ENCODE measurements at regions not wholly inside any gene's neighbourhood (a gene's known extent, or its start where the extent isn't known, plus 50 kb on each side); places are given as distances from the start of the nearest gene placed in this dataset.
"Not testable (repeated sequence)": the region's sequence is repeated elsewhere in the genome, so short reads cannot be mapped to it uniquely, and the experiment has no call there.

GRCh38 chr10:129046065-129046681 is 420.9 kb upstream of the MGMT start:
- no peak for DNase-seq (ENCODE audit: low spot score)

GRCh38 chr10:129046962-129047361 is 420.1 kb upstream of the MGMT start:
- no peak for DNase-seq (ENCODE audit: low spot score)

- no peak for DNase-seq (ENCODE audit: low spot score)
These were observed 419.4 kb upstream of the MGMT start for GRCh38 chr10:129047600-129047999.

DNA sequence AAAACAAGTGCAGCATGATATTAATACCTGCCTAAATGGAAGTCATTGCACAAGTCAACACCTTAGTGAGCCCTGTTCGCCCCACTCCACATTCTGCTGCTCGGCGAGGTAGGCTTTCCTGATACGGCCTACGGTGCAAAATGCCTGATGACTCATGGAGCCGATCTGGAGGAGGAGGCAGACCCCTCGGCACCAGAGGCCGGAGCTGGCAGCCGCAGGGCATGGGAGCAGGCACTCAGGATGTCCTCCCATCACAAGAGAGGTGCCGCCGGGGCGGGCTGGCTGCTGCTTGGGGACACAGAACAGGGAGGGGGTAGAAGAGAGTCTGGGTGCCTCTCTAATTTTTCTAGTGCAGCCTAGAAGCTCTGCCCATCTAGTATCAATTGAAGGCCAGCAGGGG is 418.5 kb upstream of the MGMT start:
- no peak for DNase-seq (ENCODE audit: low spot score)

- DNase-seq (ENCODE audit: low spot score), result no peak
These were observed 417.5 kb upstream of the MGMT start for GRCh38 chr10:129049501-129049900.

- no peak for DNase-seq (ENCODE audit: low spot score)
These were observed 411.8 kb upstream of the MGMT start for GRCh38 chr10:129055225-129055624.

GRCh38 chr10:129055986-129056385 is 411.1 kb upstream of the MGMT start:
- DNase-seq (ENCODE audit: low spot score), result no peak

DNA sequence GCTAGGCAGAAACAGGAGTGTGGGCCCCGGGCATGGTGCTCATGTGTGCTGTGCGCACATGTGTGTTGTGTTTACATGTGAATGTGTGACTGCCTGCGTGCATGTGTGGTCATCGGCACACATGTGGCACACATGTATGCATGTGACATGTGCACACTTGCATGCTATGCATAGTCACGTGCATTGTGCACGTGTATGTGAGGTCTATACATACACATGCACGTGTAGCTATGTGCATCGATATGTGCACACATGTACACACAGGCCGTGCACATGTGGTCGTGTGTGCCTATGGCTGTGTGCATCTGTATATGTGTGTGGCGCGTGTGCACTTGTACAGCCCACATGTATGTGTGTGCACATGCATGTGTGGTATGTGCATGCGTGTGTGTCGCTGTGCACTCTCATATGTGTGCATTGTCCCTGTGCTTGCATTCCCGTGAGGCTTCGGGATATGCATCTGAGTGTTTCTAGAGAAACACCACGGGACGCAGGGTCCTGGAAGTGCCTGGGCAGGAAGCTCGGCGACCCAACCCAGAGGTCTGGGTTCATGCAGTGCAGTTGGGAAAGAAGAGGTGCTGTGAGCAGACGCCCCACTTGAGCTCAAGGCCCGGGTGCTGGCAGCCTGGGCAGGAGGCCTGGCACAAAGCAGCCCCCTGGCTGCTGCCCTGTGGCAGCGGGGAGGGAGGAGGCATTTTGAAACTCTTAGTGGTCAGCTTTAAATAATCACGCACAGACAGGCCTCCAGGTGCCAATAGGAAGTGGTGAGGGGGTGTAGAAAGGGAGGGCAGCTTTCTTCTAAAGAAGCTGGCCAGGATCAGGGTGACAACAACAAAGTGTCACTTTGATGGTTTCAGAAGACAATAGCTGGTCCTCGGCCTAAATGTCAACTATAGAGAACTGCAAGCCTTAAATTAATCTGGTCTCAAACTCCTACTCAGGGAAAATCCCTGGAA is 410.0 kb upstream of the MGMT start:
- DNase-seq (ENCODE audit: low spot score), result no peak

DNA sequence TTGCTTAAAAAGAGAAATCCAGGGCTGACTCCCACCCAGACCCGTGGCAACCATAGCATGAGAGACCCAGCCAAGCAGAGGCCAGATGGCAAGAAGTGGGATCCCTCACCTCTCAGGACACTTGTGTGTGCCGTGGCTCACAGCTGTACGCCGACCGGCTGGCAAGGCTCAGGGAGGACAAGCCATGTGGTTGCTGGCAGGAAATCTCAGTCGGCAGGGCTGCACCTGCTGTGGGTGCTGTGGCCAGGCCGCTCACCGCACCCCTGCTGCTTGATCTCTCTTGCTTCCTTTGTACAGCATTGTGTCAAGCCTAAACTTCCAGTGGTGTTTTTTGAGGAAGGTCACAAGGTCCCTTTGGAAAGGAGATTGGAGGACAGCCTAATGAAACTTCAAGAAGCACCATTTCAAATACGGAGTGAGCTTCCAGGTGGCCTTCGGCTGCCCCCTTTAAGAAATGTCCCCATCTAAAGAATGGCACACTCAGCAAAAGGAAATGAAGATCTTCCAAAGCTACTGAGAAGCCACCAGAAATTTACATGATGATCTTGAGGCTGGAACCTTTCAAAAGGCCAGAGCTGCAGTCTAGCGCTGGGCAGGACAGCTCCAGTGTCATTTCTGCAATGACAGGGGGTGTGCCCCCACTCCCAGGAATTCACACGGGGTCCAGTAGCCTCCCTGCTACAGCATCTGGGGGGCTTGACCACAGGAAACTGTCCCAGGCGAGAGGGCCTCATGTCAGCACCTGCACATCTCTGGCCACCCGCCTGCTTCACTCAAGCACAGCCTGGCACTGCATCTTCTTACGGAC is 409.0 kb upstream of the MGMT start:
- DNase-seq (ENCODE audit: low spot score), result no peak

DNA sequence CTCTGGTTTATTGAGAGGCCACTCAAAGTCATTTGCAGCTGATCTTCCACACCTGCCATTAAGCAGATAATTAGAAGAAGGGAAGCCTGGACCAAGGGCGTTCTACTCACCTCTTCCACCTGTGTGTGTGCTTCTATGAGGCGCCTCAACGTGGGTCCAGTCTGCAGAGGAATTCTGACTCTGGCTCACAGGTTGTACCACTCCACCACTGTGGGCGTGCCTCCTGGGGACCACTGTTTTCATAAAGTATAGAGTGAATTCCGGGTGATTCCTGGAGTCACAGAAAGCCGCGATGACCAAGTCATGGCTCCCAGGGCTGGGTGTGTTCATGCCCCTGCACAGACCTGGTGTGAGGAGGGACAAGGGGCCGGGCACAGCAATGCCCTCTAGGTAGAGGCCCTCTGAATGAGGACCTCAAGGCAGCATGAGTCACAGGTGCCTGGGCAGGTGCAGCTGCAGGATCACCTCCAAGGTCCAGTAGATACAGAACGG is 408.3 kb upstream of the MGMT start:
- no peak for DNase-seq (ENCODE audit: low spot score)

GRCh38 chr10:129059977-129060376 is 407.1 kb upstream of the MGMT start:
- DNase-seq (ENCODE audit: low spot score), result no peak

- no peak for DNase-seq (ENCODE audit: low spot score)
These were observed 403.8 kb upstream of the MGMT start for GRCh38 chr10:129063212-129063611.

- no peak for DNase-seq (ENCODE audit: low spot score)
These were observed 403.2 kb upstream of the MGMT start for GRCh38 chr10:129063877-129064276.

DNA sequence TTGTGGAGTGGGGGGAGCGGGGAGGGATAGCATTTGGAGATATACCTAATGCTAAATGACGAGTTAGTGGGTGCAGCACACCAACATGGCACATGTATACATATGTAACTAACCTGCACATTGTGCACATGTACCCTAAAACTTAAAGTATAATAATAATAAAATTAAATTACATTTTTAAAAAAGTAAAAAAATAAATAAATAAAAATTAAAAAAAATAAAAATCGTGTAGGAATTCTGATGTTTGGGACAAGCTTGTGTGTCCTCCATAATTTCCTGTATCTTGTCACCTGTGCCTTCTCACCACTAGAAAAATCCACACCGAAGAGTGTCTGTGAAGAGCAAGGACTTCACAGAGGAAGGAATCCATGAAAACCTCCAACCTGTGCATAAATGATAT is 400.5 kb upstream of the MGMT start:
- not testable (repeated sequence) for DNase-seq (ENCODE audit: low spot score)

- DNase-seq (ENCODE audit: low spot score), result not testable (repeated sequence)
These were observed 395.6 kb upstream of the MGMT start for GRCh38 chr10:129071411-129071810.

- DNase-seq (ENCODE audit: low spot score), result no peak
These were observed 392.1 kb upstream of the MGMT start for GRCh38 chr10:129074939-129075338.

- no peak for DNase-seq (ENCODE audit: low spot score)
These were observed 391.5 kb upstream of the MGMT start for GRCh38 chr10:129075508-129075907.

DNA sequence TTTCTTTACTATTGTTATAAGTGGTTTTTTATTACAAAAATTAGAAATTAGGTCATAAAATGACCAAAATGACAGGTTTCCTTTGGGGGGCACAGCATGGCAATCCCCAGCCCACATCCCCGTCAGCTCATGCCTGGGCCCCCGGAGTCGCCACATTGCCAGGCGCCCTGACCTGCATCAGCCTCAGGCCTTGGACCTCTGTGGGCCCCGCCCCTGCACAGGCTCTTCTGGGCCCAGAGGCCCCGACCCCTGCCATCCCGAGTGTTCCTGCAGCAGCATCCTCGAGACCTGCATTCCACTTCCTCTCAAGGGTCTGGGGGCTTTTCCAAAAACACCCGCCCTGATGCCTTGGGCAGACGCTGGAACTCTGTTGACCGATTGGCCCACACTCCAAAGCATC is 391.1 kb upstream of the MGMT start:
- no peak for DNase-seq (ENCODE audit: low spot score)

GRCh38 chr10:129078346-129078745 is 388.7 kb upstream of the MGMT start:
- DNase-seq (ENCODE audit: low spot score), result no peak

- no peak for DNase-seq (ENCODE audit: low spot score)
These were observed 388.3 kb upstream of the MGMT start for GRCh38 chr10:129078746-129079145.

DNA sequence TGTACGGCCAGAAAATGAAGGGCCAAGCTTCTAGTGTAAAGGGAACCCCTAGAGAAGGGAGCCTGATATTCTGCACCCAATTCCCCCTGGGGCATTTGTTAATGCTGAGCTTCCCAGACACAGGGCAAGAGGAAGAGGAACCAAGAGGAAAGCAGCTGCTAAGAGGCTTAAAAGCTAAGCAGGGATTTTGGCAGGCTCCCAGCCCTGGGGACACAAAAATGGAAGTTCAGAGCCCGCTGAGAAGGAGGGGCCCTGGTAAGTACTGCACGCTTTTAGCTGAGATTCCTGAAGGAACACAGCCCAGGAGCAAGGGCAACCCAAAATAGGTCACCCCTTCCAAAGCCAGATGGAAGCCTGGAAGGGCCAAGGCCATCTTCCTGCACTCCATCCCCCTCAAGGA is 387.3 kb upstream of the MGMT start:
- no peak for DNase-seq (ENCODE audit: low spot score)

DNA sequence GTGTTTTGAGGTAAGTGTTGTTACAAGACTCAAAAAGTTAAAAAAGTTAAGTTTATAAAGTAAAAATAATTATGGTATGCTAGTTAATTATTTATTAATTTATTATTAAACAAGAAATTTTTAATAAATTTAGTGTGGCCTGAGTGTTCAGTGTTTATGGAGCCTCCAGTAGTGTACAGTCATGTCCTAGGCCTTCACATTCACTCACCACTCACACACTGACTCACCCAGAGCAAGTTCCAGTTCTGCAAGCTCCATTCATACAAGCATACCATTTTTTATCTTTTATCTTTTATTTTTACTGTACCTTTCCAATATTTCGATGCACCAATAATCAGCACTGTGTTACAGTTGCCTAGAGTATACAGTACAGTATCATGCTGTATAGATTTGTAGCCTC is 381.2 kb upstream of the MGMT start:
- no peak for DNase-seq (ENCODE audit: low spot score)

DNA sequence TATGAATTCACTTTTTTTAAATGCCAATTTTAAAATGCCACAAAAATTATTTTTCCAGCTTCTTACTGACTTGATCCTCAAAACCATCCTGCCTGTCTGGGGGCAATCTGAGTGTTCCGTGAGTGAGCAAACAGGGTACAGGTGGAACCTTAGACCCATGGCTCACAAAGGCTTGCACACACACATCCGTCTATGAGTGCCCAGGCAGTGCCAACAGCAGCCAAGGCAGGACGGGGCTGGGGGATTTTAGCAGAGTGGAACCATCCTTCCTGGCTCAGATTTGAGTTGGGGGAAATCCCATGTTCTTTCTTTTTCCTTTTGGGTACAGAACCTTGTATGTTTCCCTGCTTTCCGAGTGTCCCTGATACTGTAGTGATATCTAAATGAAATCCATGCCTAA is 377.7 kb upstream of the MGMT start:
- no peak for DNase-seq (ENCODE audit: low spot score)
